Mesendoderm (in vitro differentiated cells): ENCODE measurements at regions not wholly inside any gene's neighbourhood (a gene's known extent, or its start where the extent isn't known, plus 50 kb on each side); places are given as distances from the start of the nearest gene placed in this dataset.
"Not testable (repeated sequence)": the region's sequence is repeated elsewhere in the genome, so short reads cannot be mapped to it uniquely, and the experiment has no call there.

Experiments used
- DNase-seq: peaks from one replicate; pipeline ENCODE4 v3.0.0; 2013
- H2AK5ac ChIP-seq: 2 replicates; pipeline ENCODE4 v1.6.1; 2013; ENCODE audit warnings: low read length, inconsistent platforms
- H2BK120ac ChIP-seq: 2 replicates; pipeline ENCODE4 v1.6.1; 2013; ENCODE audit warnings: low read depth, mild to moderate bottlenecking, low read length, moderate library complexity, mixed read lengths
- H2BK15ac ChIP-seq: replicated peaks from 2 replicates; pipeline ENCODE4 v1.6.1; 2013; ENCODE audit warnings: low read depth, mild to moderate bottlenecking, moderate library complexity
- H2BK5ac ChIP-seq: 2 replicates; pipeline ENCODE4 v1.6.1; 2013; ENCODE audit warnings: low read length, inconsistent platforms
- H3K18ac ChIP-seq: 2 replicates; pipeline ENCODE4 v1.6.1; 2013; ENCODE audit warnings: mild to moderate bottlenecking, low read length, mixed read lengths
- H3K23ac ChIP-seq: one replicate; pipeline ENCODE4 v1.6.1; 2013; ENCODE audit warnings: low read length
- H3K27ac ChIP-seq: 2 replicates; pipeline ENCODE4 v1.5.1; 2013; ENCODE audit warnings: low read depth, mild to moderate bottlenecking, inconsistent platforms, low read length, moderate library complexity
- H3K27me3 ChIP-seq: 2 replicates; pipeline ENCODE4 v1.6.1; 2013; ENCODE audit warnings: low read length, control low read depth, mild to moderate bottlenecking, inconsistent platforms; ENCODE audit not compliant: insufficient read depth, poor library complexity
- H3K36me3 ChIP-seq: 2 replicates; pipeline ENCODE4 v1.6.1; 2013; ENCODE audit warnings: low read length, inconsistent platforms; ENCODE audit not compliant: control insufficient read depth, insufficient read depth
- H3K4ac ChIP-seq: one replicate; pipeline ENCODE4 v1.6.1; 2013; ENCODE audit warnings: low read depth, mild to moderate bottlenecking, low read length, moderate library complexity
- H3K4me1 ChIP-seq: 2 replicates; pipeline ENCODE4 v1.6.1; 2013; ENCODE audit warnings: low read depth, low read length, inconsistent platforms; ENCODE audit not compliant: control insufficient read depth
- H3K4me2 ChIP-seq: 2 replicates; pipeline ENCODE4 v1.6.1; 2013; ENCODE audit warnings: low read length
- H3K4me3 ChIP-seq: 2 replicates; pipeline ENCODE4 v1.5.1; 2013; ENCODE audit warnings: mild to moderate bottlenecking, low read length
- H3K56ac ChIP-seq: one replicate; pipeline ENCODE4 v1.6.1; 2013; ENCODE audit warnings: low read length
- H3K79me1 ChIP-seq: 2 replicates; pipeline ENCODE4 v1.6.1; 2013; ENCODE audit warnings: low read length, inconsistent platforms
- H3K79me2 ChIP-seq: 2 replicates; pipeline ENCODE4 v1.6.1; 2013; ENCODE audit warnings: mild to moderate bottlenecking, low read length; ENCODE audit not compliant: control insufficient read depth, insufficient read depth
- H3K9ac ChIP-seq: 2 replicates; pipeline ENCODE4 v1.6.1; 2013; ENCODE audit warnings: low read length, inconsistent platforms
- H4K5ac ChIP-seq: one replicate; pipeline ENCODE4 v1.6.1; 2013; ENCODE audit warnings: low read length
- H4K8ac ChIP-seq: one replicate; pipeline ENCODE4 v1.6.1; 2013; ENCODE audit warnings: low read depth, mild to moderate bottlenecking, control low read depth, low read length, moderate library complexity
- WGBS: extraction: QIAGEN DNeasy Blood & Tissue Kit; methylation state at CpG from one replicate; pipeline ENCODE4 v1.1.7; 2013; ENCODE audit warnings: low lambda C conversion rate, missing lambda C conversion rate; ENCODE audit not compliant: insufficient coverage; ENCODE audit errors: extremely low coverage; 5-methylcytosine and 5-hydroxymethylcytosine counted together

GRCh38 chr2:142502402-142502801, 371.6 kb upstream of the LRP1B start:
- Histone ChIP-seq H3K79me2 (no peaks in the 10 kb centered on the region), H4K8ac (no peak overlapping the region), H4K5ac (no peak overlapping the region), H2BK5ac (no peak overlapping the region), H2BK120ac (no peak overlapping the region), H3K18ac (no peak overlapping the region), H2AK5ac (no peak overlapping the region), H3K4me2 (no peak overlapping the region), H3K56ac (no peak overlapping the region), H3K27me3 (no peaks in the 10 kb centered on the region), H3K9ac (no peak overlapping the region), H3K79me1 (no peaks in the 10 kb centered on the region), H3K4me1 (peaks cover 3% of the 10 kb centered on the region), H3K4me3 (no peak overlapping the region), H3K27ac (no peak overlapping the region), H3K4ac (no peak overlapping the region), H3K36me3 (no peaks in the 10 kb centered on the region), H2BK15ac (no peak overlapping the region), H3K23ac (no peak overlapping the region)
- DNase-seq, result no peak
- no CpG with 5 or more reads among the region's 1 CpG for WGBS

- no peak overlapping the region for H2BK15ac ChIP-seq
- H4K5ac ChIP-seq, result no peak overlapping the region
- peak overlapping the region; percentile 68 for H3K18ac ChIP-seq
- H4K8ac ChIP-seq, result no peak overlapping the region
- no peak overlapping the region for H3K56ac ChIP-seq
- H3K79me1 ChIP-seq, result no peaks in the 10 kb centered on the region
- no peak overlapping the region for H3K4me3 ChIP-seq
- no peak overlapping the region for H3K4me2 ChIP-seq
- no peaks in the 10 kb centered on the region for H3K36me3 ChIP-seq
- H3K9ac ChIP-seq, result no peak overlapping the region
- no peaks in the 10 kb centered on the region for H3K4me1 ChIP-seq
- no peak overlapping the region for H3K27ac ChIP-seq
- no peak overlapping the region for H3K4ac ChIP-seq
- no peak overlapping the region for H2BK120ac ChIP-seq
- H3K27me3 ChIP-seq, result no peaks in the 10 kb centered on the region
- no peak overlapping the region for H3K23ac ChIP-seq
- H2AK5ac ChIP-seq, result no peak overlapping the region
- WGBS, result no CpG with 5 or more reads among the region's 2 CpGs
- H2BK5ac ChIP-seq, result no peak overlapping the region
- DNase-seq, result peak; percentile 48
- no peaks in the 10 kb centered on the region for H3K79me2 ChIP-seq
These were observed 364.3 kb upstream of the LRP1B start for GRCh38 chr2:142495141-142495540.

GRCh38 chr2:142489631-142490030, 358.8 kb upstream of the LRP1B start:
- not testable (repeated sequence) for H3K27me3 ChIP-seq, H3K56ac ChIP-seq, H3K36me3 ChIP-seq, H3K9ac ChIP-seq, H2BK120ac ChIP-seq, H3K4ac ChIP-seq, H4K8ac ChIP-seq, H3K79me1 ChIP-seq, H2AK5ac ChIP-seq, H3K23ac ChIP-seq, H3K4me1 ChIP-seq, H4K5ac ChIP-seq, H3K4me2 ChIP-seq, H2BK5ac ChIP-seq, H3K4me3 ChIP-seq, H2BK15ac ChIP-seq, H3K18ac ChIP-seq, H3K79me2 ChIP-seq
- DNase-seq, result peak; percentile 69
- WGBS, result no CpG with 5 or more reads among the region's 3 CpGs
- peak overlapping the region; percentile 33 for H3K27ac ChIP-seq

- no peak overlapping the region for H4K5ac ChIP-seq
- DNase-seq, result no peak
- WGBS, result no CpG with 5 or more reads among the region's 2 CpGs
These were observed 353.3 kb upstream of the LRP1B start for GRCh38 chr2:142484111-142484510.

GRCh38 chr2:142483653-142484052, 352.8 kb upstream of the LRP1B start:
- Histone ChIP-seq H3K79me1 (no peaks in the 10 kb centered on the region), H3K9ac (no peak overlapping the region), H2BK15ac (no peak overlapping the region), H3K79me2 (no peaks in the 10 kb centered on the region), H2BK5ac (no peak overlapping the region), H3K27me3 (no peaks in the 10 kb centered on the region), H3K56ac (no peak overlapping the region), H3K4ac (no peak overlapping the region), H3K4me3 (no peak overlapping the region), H3K27ac (no peak overlapping the region), H4K8ac (no peak overlapping the region), H3K18ac (no peak overlapping the region), H4K5ac (no peak overlapping the region), H2AK5ac (no peak overlapping the region), H3K4me1 (no peaks in the 10 kb centered on the region), H3K36me3 (no peaks in the 10 kb centered on the region), H3K23ac (no peak overlapping the region), H2BK120ac (no peak overlapping the region), H3K4me2 (no peak overlapping the region)
- WGBS, result no CpG with 5 or more reads among the region's 1 CpG
- DNase-seq, result no peak

More at GRCh38 chr2:142484111-142484510, 353.3 kb upstream of the LRP1B start:
- H3K4ac ChIP-seq, result no peak overlapping the region
- no peak overlapping the region for H2BK5ac ChIP-seq
- no peaks in the 10 kb centered on the region for H3K4me1 ChIP-seq
- no peak overlapping the region for H2AK5ac ChIP-seq
- no peak overlapping the region for H3K4me2 ChIP-seq
- H3K4me3 ChIP-seq, result no peak overlapping the region
- H4K8ac ChIP-seq, result no peak overlapping the region
- H3K27me3 ChIP-seq, result no peaks in the 10 kb centered on the region
- no peaks in the 10 kb centered on the region for H3K79me2 ChIP-seq
- no peak overlapping the region for H3K27ac ChIP-seq
- no peak overlapping the region for H3K9ac ChIP-seq
- H3K56ac ChIP-seq, result no peak overlapping the region
- H3K79me1 ChIP-seq, result no peaks in the 10 kb centered on the region
- H3K23ac ChIP-seq, result no peak overlapping the region
- H2BK15ac ChIP-seq, result no peak overlapping the region
- H2BK120ac ChIP-seq, result no peak overlapping the region
- H3K18ac ChIP-seq, result no peak overlapping the region
- H3K36me3 ChIP-seq, result no peaks in the 10 kb centered on the region

GRCh38 chr2:142478206-142478605, 347.4 kb upstream of the LRP1B start:
- DNase-seq, result no peak
- no peak overlapping the region for H3K18ac ChIP-seq
- H4K8ac ChIP-seq, result no peak overlapping the region
- H2AK5ac ChIP-seq, result no peak overlapping the region
- H3K4me3 ChIP-seq, result no peak overlapping the region
- H4K5ac ChIP-seq, result no peak overlapping the region
- no peaks in the 10 kb centered on the region for H3K27me3 ChIP-seq
- no peak overlapping the region for H3K56ac ChIP-seq
- no peaks in the 10 kb centered on the region for H3K4me1 ChIP-seq
- no peaks in the 10 kb centered on the region for H3K79me1 ChIP-seq
- H3K9ac ChIP-seq, result no peak overlapping the region
- H2BK120ac ChIP-seq, result no peak overlapping the region
- no peak overlapping the region for H3K4me2 ChIP-seq
- no peaks in the 10 kb centered on the region for H3K79me2 ChIP-seq
- no peak overlapping the region for H3K27ac ChIP-seq
- H2BK5ac ChIP-seq, result no peak overlapping the region
- H3K36me3 ChIP-seq, result no peaks in the 10 kb centered on the region
- no peak overlapping the region for H3K4ac ChIP-seq
- no peak overlapping the region for H2BK15ac ChIP-seq
- H3K23ac ChIP-seq, result no peak overlapping the region
- WGBS, result no CpG with 5 or more reads among the region's 2 CpGs
